ENCODE measurements at regions not wholly inside any gene's neighbourhood (a gene's known extent, or its start where the extent isn't known, plus 50 kb on each side); places are given as distances from the start of the nearest gene placed in this dataset.

DNA sequence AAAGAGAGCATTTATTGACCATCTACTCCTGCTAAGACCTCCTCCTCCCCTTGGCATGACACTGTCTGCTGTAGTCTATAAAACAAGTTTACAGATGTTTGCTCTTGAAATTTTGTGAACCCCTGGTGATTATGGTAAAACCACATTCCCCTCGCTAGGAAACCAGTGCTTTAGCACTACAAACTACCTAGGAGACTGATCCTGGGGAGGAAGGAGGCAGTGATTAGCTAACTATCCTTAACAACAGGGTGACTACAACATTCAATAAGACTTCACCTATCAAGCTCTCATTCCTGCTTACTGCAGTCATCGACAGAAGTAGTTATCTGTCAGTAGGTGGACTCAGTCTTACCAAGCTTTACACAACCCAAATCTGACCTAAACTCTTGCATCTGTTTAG, 371.3 kb downstream of the TUSC7 start:
- no peak for TF ChIP-seq CTCF (IDR thresholded peaks at IDR 0.05)
- no peak for TF ChIP-seq POLR2A (IDR thresholded peaks at IDR 0.05)
